Gastroesophageal sphincter (tissue), 4 donors: ENCODE measurements at regions not wholly inside any gene's neighbourhood (a gene's known extent, or its start where the extent isn't known, plus 50 kb on each side); places are given as distances from the start of the nearest gene placed in this dataset.
A peak's percentile ranks its signal among the peaks of the same experiment; 100 is the strongest.
"Not testable (repeated sequence)": the region's sequence is repeated elsewhere in the genome, so short reads cannot be mapped to it uniquely, and the experiment has no call there.

Source experiments
- ATAC-seq: fragments of 150-250 bp; one replicate; pipeline ENCODE4 v1.9.1; 2016; ENCODE audit warnings: mild to moderate bottlenecking, moderate library complexity
- H3K27ac ChIP-seq, 4 donors: fragments of 200-600 bp; sonication (generic) in 3 of 4; 1 replicate in 3 of 4; 2 replicates in 1 of 4; pipeline ENCODE4 v1.5.1; 2016 to 2019
- H3K27me3 ChIP-seq: fragments of 200-600 bp; sonication (generic); one replicate; pipeline ENCODE4 v1.5.1; 2019
- H3K36me3 ChIP-seq, 2 donors: fragments of 200-600 bp; sonication (generic); one replicate each; pipeline ENCODE4 v1.5.1; 2019; ENCODE audit warnings: control low read depth in 1 of 2
- H3K4me1 ChIP-seq, 3 donors: fragments of 200-600 bp; sonication (generic); 1 replicate in 2 of 3; 2 replicates in 1 of 3; pipeline ENCODE4 v1.5.1; 2016 to 2019; ENCODE audit warnings: control low read depth in 2 of 3
- H3K4me3 ChIP-seq, 2 donors: fragments of 200-600 bp; sonication (generic); one replicate each; pipeline ENCODE4 v1.5.1; 2019; ENCODE audit warnings: mild to moderate bottlenecking in 1 of 2, moderate library complexity in 1 of 2
- H3K9me3 ChIP-seq, 3 donors: fragments of 200-600 bp; sonication (generic); one replicate each; pipeline ENCODE4 v1.5.1; 2017 to 2019; ENCODE audit warnings: control low read depth in 2 of 3
- CTCF ChIP-seq, 4 experiments: fragments of 200-600 bp in 2 of 4; fragments of 450-650 bp in 2 of 4; sonication (generic) in 1 of 4; IDR thresholded peaks; one replicate each; pipeline ENCODE4 v1.5.1; 2017 to 2019; ENCODE audit warnings: antibody characterized with exemption in 4 of 4, mild to moderate bottlenecking in 2 of 4, moderate library complexity in 2 of 4
- EP300 ChIP-seq: sonication (generic); formaldehyde crosslinking; IDR thresholded peaks from one replicate; pipeline ENCODE4 v1.6.1; 2017; ENCODE audit warnings: antibody characterized with exemption, mild to moderate bottlenecking
- POLR2A ChIP-seq, 2 donors: fragments of 450-650 bp; IDR thresholded peaks; one replicate each; pipeline ENCODE4 v1.6.1; 2017; ENCODE audit warnings: antibody characterized with exemption in 2 of 2, mild to moderate bottlenecking in 2 of 2, moderate library complexity in 1 of 2
- POLR2AphosphoS5 ChIP-seq: sonication (generic); formaldehyde crosslinking; IDR thresholded peaks from one replicate; pipeline ENCODE4 v1.6.1; 2017; ENCODE audit warnings: antibody characterized with exemption
- WGBS, 2 donors: methylation state at CpG; one replicate each; pipeline ENCODE4 v1.1.5; 2018; ENCODE audit warnings: low coverage in 1 of 2; 5-methylcytosine and 5-hydroxymethylcytosine counted together

- Histone ChIP-seq H3K9me3 (no peaks in the 10 kb centered on the region), H3K4me1 (peaks cover 0 to 19% (median 4%) of the 10 kb centered on the region in 3 donors), H3K4me3 (no peak overlapping the region), H3K27me3 (no peaks in the 10 kb centered on the region), H3K27ac (peak overlapping the region in 3 of 4 donors; percentile 15 to 67 (median 64)), H3K36me3 (peaks cover 0 to 27% of the 10 kb centered on the region in 2 donors)
- TF ChIP-seq CTCF (IDR thresholded peaks at IDR 0.05) (no peak), EP300 (no peak), POLR2AphosphoS5 (no peak), POLR2A (IDR thresholded peaks at IDR 0.05) (no peak)
- 25 to 38% methylated on average over 8 to 9 of the region's 11 CpGs for WGBS, 2 donors
- no peak for ATAC-seq
Measured at GRCh38 chr20:19875376-19876221, 117.5 kb downstream of the RIN2 start.

GRCh38 chr20:19876828-19877460 is 118.9 kb downstream of the RIN2 start:
- ATAC-seq: no peak
- peaks cover 0 to 19% (median 4%) of the 10 kb centered on the region in 3 donors for H3K4me1 ChIP-seq
- no peaks in the 10 kb centered on the region for H3K27me3 ChIP-seq
- TF ChIP-seq EP300 (no peak), POLR2AphosphoS5 (no peak), POLR2A (IDR thresholded peaks at IDR 0.05) (no peak), CTCF (IDR thresholded peaks at IDR 0.05) (no peak)
- H3K4me3 ChIP-seq: no peak overlapping the region
- peaks cover 0 to 14% of the 10 kb centered on the region in 2 donors for H3K36me3 ChIP-seq
- WGBS, 2 donors: 89 to 94% methylated on average over 3 of the region's 5 CpGs
- H3K9me3 ChIP-seq: no peaks in the 10 kb centered on the region
- peak overlapping the region in 1 of 4 donors; percentile 67 for H3K27ac ChIP-seq

GRCh38 chr20:19879874-19880255 is 121.8 kb downstream of the RIN2 start:
- ATAC-seq, H3K27me3 ChIP-seq, H3K36me3 ChIP-seq, H3K27ac ChIP-seq, H3K4me3 ChIP-seq, H3K9me3 ChIP-seq: not testable (repeated sequence)
- peaks cover 0 to 29% (median 10%) of the 10 kb centered on the region in 3 donors for H3K4me1 ChIP-seq
- WGBS, 2 donors: 82 to 93% methylated on average over 2 to 4 of the region's 4 CpGs

- ATAC-seq: no peak
- Histone ChIP-seq H3K36me3 (no peaks in the 10 kb centered on the region), H3K27me3 (no peaks in the 10 kb centered on the region), H3K9me3 (no peaks in the 10 kb centered on the region), H3K4me1 (peaks cover 0 to 32% (median 12%) of the 10 kb centered on the region in 3 donors), H3K4me3 (no peak overlapping the region), H3K27ac (no peak overlapping the region)
- no peak for TF ChIP-seq POLR2AphosphoS5
- no peak for TF ChIP-seq POLR2A (IDR thresholded peaks at IDR 0.05)
- no peak for TF ChIP-seq CTCF (IDR thresholded peaks at IDR 0.05)
- TF ChIP-seq EP300: no peak
- WGBS, 2 donors: 90 to 91% methylated on average over 8 to 9 of the region's 10 CpGs
Measured at GRCh38 chr20:19880256-19881079, 122.4 kb downstream of the RIN2 start.
